ENCODE measurements at regions not wholly inside any gene's neighbourhood (a gene's known extent, or its start where the extent isn't known, plus 50 kb on each side); places are given as distances from the start of the nearest gene placed in this dataset.

- no peak overlapping the region for H3K4me3 Mint-ChIP-seq
- H3K27ac Mint-ChIP-seq, result no peak overlapping the region
- H3K36me3 Mint-ChIP-seq (ENCODE audit: low read depth), result no peaks in the 10 kb centered on the region
- no peak for TF ChIP-seq CTCF (IDR thresholded peaks at IDR 0.05)
- POLR2A ChIA-PET, result no interaction called here
- H3K9me3 Mint-ChIP-seq, result no peaks in the 10 kb centered on the region
- intact Hi-C loops (cut with micrococcal nuclease), result no loop called here
- no peak for DNase-seq
- no peak for ATAC-seq
- no peaks in the 10 kb centered on the region for H3K27me3 Mint-ChIP-seq
- H3K4me1 Mint-ChIP-seq (ENCODE audit: low read depth), result no peaks in the 10 kb centered on the region
- CTCF ChIA-PET, result no interaction called here
These were observed 54.9 kb upstream of the ABCB5 start for GRCh38 chr7:20560325-20561180.

- DNase-seq (no peak), ATAC-seq (no peak)
- ChIA-PET POLR2A (no interaction called here), CTCF (no interaction called here)
- intact Hi-C loops (cut with micrococcal nuclease), result no loop called here
- Mint-ChIP-seq H3K9me3 (no peaks in the 10 kb centered on the region), H3K27ac (no peak overlapping the region), H3K36me3 (ENCODE audit: low read depth) (no peaks in the 10 kb centered on the region), H3K27me3 (no peaks in the 10 kb centered on the region), H3K4me3 (no peak overlapping the region), H3K4me1 (ENCODE audit: low read depth) (no peaks in the 10 kb centered on the region)
- no peak for TF ChIP-seq CTCF (IDR thresholded peaks at IDR 0.05)
These were observed 54.0 kb upstream of the ABCB5 start for GRCh38 chr7:20561466-20561865.

- no peaks in the 10 kb centered on the region for H3K27me3 Mint-ChIP-seq
- H3K4me3 Mint-ChIP-seq, result no peak overlapping the region
- ChIA-PET CTCF (no interaction called here), POLR2A (no interaction called here)
- no peaks in the 10 kb centered on the region for H3K9me3 Mint-ChIP-seq
- TF ChIP-seq CTCF (IDR thresholded peaks at IDR 0.05), result no peak
- intact Hi-C loops (cut with micrococcal nuclease), result no loop called here
- no peak overlapping the region for H3K27ac Mint-ChIP-seq
- no peak for DNase-seq
- no peaks in the 10 kb centered on the region for H3K36me3 Mint-ChIP-seq (ENCODE audit: low read depth)
- ATAC-seq, result no peak
- H3K4me1 Mint-ChIP-seq (ENCODE audit: low read depth), result no peaks in the 10 kb centered on the region
These were observed 53.6 kb upstream of the ABCB5 start for GRCh38 chr7:20561908-20562307.

GRCh38 chr7:20562461-20562860, 53.0 kb upstream of the ABCB5 start:
- ChIA-PET CTCF (no interaction called here), POLR2A (no interaction called here)
- ATAC-seq (no peak), DNase-seq (no peak)
- H3K4me3 Mint-ChIP-seq, result no peak overlapping the region
- intact Hi-C loops (cut with micrococcal nuclease), result no loop called here
- no peak overlapping the region for H3K27ac Mint-ChIP-seq
- no peak for TF ChIP-seq CTCF (IDR thresholded peaks at IDR 0.05)
- H3K36me3 Mint-ChIP-seq (ENCODE audit: low read depth), result no peaks in the 10 kb centered on the region
- no peaks in the 10 kb centered on the region for H3K27me3 Mint-ChIP-seq
- no peaks in the 10 kb centered on the region for H3K9me3 Mint-ChIP-seq
- no peaks in the 10 kb centered on the region for H3K4me1 Mint-ChIP-seq (ENCODE audit: low read depth)
